HG03469 (cell line): ENCODE measurements at regions not wholly inside any gene's neighbourhood (a gene's known extent, or its start where the extent isn't known, plus 50 kb on each side); places are given as distances from the start of the nearest gene placed in this dataset.

Source experiments
- ATAC-seq: cut with Tn5 transposase; IDR thresholded peaks from one replicate; pipeline ENCODE4 v1.9.1; 2021; ENCODE audit warnings: mild to moderate bottlenecking, moderate library complexity, moderate number of reproducible peaks; ENCODE audit not compliant: unreplicated experiment

DNA sequence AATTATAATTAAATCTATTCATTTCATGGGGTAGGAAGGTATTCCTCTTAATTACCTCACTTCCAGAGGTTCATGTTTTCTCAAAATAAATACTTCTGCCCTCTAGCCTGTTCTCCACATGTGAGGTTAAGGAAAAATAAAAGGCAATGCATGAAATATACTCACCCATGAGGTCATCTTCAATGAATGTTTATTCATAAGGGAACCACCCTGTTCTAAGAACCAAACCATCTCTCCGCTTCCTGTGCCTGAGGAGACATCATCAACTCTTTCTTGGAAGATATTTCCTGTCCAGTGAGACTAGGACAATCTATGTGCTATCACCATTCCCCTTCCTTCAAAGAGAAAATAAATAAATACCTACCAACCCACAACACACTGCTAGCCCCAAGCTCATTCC, 513.7 kb upstream of the PLXNA2 start:
- ATAC-seq, result no peak

DNA sequence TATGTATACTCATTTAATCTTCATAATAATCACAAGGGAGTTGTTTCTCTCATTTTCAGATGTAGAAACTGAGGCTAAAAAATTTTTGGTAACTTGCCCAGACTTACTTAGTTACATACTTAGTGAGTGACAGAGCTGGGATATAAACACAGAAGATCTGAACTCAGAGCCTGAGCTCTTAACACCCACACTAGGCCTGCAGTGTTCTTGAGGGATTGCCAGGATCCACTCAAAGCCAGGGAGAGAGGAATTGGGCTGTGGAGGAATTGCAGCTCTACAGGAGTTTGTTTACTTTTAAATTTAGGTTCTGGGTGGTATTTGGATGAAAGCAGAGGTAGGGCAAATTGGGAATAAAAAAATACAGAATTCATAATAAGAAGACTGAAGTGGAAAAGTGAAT, 515.1 kb upstream of the PLXNA2 start:
- ATAC-seq, result no peak

DNA sequence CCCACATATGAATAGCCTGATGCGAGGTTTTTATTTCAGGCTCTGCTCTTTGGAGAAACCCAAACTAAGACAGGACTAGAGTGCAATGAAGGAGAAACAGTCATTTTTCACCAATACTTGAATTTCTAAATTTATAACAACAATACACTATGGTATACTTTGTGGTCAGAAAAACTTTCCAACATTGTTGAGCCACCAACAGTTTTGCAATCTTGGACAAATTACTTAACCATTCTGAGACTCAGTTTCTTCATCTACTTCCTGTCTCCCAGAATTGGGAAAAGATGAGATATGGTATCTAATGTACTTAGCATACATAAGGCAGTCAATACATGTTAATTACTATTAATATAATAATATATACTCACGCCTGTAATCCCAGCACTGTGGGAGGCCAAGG, 519.8 kb upstream of the PLXNA2 start:
- no peak for ATAC-seq

GRCh38 chr1:208766832-208767231, 522.6 kb upstream of the PLXNA2 start:
- ATAC-seq, result no peak

DNA sequence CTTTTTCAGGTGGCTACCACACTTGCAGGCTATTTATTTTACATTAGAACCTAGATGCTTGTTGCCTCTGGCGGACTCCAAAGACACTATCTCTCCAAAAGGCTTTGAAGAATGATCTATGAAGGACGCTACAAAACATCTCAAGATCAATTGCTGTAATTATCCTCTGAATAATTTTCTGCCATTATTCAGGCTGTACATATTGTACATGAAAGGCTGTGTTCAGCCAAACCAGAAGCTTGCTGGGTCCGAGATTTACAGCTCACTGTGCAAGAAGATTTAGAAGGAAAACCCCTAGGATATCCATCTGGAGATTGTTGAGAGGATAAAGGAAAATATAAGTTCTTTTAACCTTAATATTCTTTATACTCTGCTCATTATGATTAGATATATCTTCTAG, 523.6 kb upstream of the PLXNA2 start:
- ATAC-seq, result no peak

DNA sequence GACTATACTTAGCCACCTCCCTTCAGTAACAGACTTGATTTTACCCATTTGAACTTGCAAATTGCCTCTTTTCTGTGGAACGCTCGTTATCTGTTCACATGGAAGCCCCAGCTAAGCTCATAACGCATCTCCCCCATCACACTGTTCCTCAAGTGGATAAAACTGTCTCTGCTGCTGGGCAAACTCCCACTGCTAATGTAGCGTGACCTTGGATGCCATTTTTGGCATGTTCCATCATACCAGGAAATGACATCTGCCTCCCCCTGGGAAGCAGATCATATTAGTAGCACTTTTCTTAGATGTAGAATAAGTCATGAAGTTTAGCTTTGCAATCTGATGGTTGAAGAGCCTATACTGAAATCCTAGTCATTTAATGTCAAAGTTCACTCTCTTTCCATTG, 528.7 kb upstream of the PLXNA2 start:
- ATAC-seq, result no peak

- no peak for ATAC-seq
These were observed 531.7 kb upstream of the PLXNA2 start for GRCh38 chr1:208775841-208776240.

GRCh38 chr1:208778417-208778816, 534.2 kb upstream of the PLXNA2 start:
- no peak for ATAC-seq

GRCh38 chr1:208781391-208782045, 537.3 kb upstream of the PLXNA2 start:
- no peak for ATAC-seq

GRCh38 chr1:208782186-208782585, 538.0 kb upstream of the PLXNA2 start:
- ATAC-seq, result no peak

DNA sequence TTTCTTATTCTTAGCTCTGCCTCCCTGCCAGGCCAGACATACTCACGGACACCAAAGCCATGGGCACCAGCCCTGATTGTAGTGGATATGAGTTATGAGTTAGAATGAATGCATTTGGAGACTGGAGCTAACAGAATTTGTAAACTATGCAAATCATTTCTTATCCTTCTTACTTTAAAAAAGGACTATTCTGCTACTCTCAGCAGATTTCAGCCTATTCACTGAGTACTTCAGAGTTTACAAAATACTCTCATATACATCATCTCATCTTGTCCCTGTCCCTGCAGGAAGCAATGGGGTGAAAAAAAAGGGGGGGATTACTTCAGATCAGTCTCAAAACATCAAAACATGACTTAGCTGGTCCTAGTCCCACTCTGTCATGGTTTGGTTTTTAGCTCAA, 541.4 kb upstream of the PLXNA2 start:
- no peak for ATAC-seq

- no peak for ATAC-seq
These were observed 543.0 kb upstream of the PLXNA2 start for GRCh38 chr1:208787219-208787618.

- no peak for ATAC-seq
These were observed 543.9 kb upstream of the PLXNA2 start for GRCh38 chr1:208788013-208788540.

DNA sequence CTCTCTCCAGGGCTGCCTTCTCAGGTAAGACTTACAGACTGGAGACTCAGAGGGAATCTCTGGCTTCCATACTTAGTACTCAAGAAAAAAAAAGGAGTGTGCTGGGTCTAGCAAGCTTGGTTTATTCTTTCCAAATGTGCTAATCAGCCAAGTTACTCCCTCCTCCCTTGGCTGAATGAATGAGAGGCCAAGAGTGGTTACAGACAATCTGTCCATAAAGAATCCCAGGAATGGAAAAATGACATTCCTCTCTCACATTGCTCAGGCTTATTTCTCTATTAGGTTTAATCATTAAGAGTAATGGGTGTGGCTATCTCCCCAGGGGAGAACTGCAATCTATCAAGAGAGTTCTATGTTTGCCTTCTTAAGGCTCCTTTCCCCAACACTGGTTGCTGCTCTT, 547.3 kb upstream of the PLXNA2 start:
- ATAC-seq, result no peak

GRCh38 chr1:208793861-208794345, 549.7 kb upstream of the PLXNA2 start:
- ATAC-seq, result no peak

DNA sequence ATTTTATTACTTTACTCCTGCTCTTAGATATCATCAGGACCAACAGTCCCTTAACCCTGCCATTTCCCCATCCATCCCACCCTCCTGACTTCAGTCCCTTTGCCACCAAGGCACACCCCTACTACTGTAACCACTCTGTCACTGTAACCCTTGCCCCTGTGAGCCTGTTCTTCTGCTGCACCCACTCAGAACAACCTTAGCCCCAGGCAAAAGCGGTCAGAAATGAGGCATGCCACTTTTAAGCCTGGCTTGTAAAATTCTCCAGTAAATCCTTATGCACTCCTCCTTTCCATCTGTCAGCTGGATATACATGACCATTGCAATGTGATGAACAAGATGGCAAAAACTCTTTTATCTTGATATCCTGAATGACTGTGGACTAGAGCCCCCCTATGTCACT, 555.0 kb upstream of the PLXNA2 start:
- no peak for ATAC-seq

- ATAC-seq, result no peak
These were observed 559.0 kb upstream of the PLXNA2 start for GRCh38 chr1:208803011-208803811.

GRCh38 chr1:208807446-208808127, 563.4 kb upstream of the PLXNA2 start:
- ATAC-seq, result no peak

DNA sequence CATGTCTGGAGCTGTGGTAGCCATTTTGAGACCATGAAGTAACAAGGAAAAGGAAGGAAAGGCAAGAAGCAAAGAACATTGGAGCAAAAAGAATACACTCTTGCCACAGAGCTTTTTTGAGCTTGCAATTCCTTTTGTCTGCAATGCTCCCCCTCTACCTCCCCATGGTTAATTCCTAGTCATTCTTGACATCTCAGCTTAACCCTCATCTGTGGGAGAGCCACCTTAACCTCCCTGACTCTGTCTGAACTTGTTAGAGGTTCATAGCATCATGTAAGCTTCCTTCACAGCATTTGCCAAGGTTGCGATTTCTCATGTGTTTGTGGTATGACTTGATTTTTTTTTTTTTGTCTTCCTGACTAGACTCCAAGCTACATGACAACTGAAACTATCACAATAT, 564.1 kb upstream of the PLXNA2 start:
- ATAC-seq, result no peak

- ATAC-seq, result no peak
These were observed 565.7 kb upstream of the PLXNA2 start for GRCh38 chr1:208809876-208810275.

DNA sequence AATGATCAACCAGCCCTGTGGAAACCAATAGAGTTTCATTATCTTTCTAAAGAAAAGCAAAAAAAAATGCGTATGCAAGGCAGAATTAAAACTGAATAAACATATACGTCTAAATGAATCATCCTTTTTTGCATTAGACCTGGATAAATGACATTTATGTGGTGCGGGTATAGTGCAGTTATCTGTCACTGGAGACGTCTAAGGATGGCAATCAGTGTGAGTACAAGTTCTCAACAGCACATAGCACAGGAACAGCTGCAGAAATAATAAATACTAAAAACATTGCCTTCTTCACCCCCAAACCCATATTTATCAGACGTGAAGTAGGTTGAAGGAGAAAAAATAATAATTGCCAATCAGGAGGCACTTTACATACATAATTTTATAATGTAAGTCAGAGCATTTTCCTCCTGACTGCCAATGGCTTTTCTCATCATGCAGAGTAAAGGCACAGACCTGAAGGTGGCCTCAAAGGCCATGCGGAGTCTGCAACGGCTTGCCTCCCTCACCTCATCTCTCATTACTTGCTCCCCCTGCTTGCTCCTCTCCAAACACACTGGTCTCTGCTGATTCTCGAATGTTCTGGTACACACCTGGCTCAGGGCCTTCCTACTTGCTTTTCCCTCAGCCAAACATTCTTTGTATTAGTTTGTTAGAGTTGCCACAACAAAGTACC, 574.7 kb upstream of the PLXNA2 start:
- no peak for ATAC-seq
